GM12878 (cell line): ENCODE measurements at regions not wholly inside any gene's neighbourhood (a gene's known extent, or its start where the extent isn't known, plus 50 kb on each side); places are given as distances from the start of the nearest gene placed in this dataset.

Experiments used
- CTCF ChIP-seq, 3 experiments: IDR thresholded peaks in 2 of 3; conservative IDR thresholded peaks in 1 of 3; 2 replicates each; pipeline ENCODE4 v1.5.1; 2011; ENCODE audit warnings: low read depth in 3 of 3, low read length in 3 of 3, mild to moderate bottlenecking in 3 of 3, control low read depth in 2 of 3, moderate library complexity in 2 of 3, inconsistent platforms in 1 of 3, mixed read lengths in 1 of 3; ENCODE audit not compliant: control insufficient read depth in 2 of 3, insufficient read depth in 1 of 3; ENCODE audit errors: extremely low read depth in 1 of 3
- EZH2 ChIP-seq: IDR thresholded peaks from 2 replicates; pipeline ENCODE4 v1.6.1; 2012; ENCODE audit warnings: low read depth, mild to moderate bottlenecking, control low read depth, inconsistent platforms, low read length, borderline replicate concordance; ENCODE audit not compliant: control insufficient read depth
- FOXK2 ChIP-seq: fragments of 450-650 bp; IDR thresholded peaks from 2 replicates; pipeline ENCODE4 v1.6.1; 2017; ENCODE audit warnings: mild to moderate bottlenecking, moderate library complexity
- MEF2A ChIP-seq: IDR thresholded peaks from 2 replicates; pipeline ENCODE4 v1.6.1; 2011; ENCODE audit warnings: low read depth, mild to moderate bottlenecking, low read length, moderate library complexity; ENCODE audit not compliant: insufficient read depth
- PML ChIP-seq: IDR thresholded peaks from 2 replicates; pipeline ENCODE4 v1.6.1; 2012; ENCODE audit warnings: low read length, inconsistent platforms
- YY1 ChIP-seq: IDR thresholded peaks from 2 replicates; pipeline ENCODE4 v1.6.1; 2011; ENCODE audit warnings: low read depth, mild to moderate bottlenecking, low read length
- TF ChIP-seq, protein P1 (sequence below): IDR thresholded peaks from 2 replicates; pipeline ENCODE4 v1.6.1; 2012; ENCODE audit warnings: low read length, inconsistent platforms
- TF ChIP-seq, protein P2 (sequence below): IDR thresholded peaks from 2 replicates; pipeline ENCODE4 v1.6.1; 2012; ENCODE audit warnings: low read depth, low read length, improper control_type of control experiment

GRCh38 chr5:44888435-44888834 is 79.7 kb downstream of the MRPS30 start:
- TF ChIP-seq, protein P1, sequence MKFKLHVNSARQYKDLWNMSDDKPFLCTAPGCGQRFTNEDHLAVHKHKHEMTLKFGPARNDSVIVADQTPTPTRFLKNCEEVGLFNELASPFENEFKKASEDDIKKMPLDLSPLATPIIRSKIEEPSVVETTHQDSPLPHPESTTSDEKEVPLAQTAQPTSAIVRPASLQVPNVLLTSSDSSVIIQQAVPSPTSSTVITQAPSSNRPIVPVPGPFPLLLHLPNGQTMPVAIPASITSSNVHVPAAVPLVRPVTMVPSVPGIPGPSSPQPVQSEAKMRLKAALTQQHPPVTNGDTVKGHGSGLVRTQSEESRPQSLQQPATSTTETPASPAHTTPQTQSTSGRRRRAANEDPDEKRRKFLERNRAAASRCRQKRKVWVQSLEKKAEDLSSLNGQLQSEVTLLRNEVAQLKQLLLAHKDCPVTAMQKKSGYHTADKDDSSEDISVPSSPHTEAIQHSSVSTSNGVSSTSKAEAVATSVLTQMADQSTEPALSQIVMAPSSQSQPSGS = no peak
- TF ChIP-seq FOXK2 (no peak), MEF2A (no peak), CTCF (IDR thresholded peaks at IDR 0.05 in 2 of 3, conservative IDR thresholded peaks at IDR 0.05 in 1 of 3; ENCODE audit: control insufficient read depth in 2 of 3, extremely low read depth in 1 of 3, insufficient read depth in 1 of 3, low read depth in 3 of 3, low read length in 3 of 3) (no peak), PML (no peak), YY1 (no peak), EZH2 (no peak)
- TF ChIP-seq, protein P2, sequence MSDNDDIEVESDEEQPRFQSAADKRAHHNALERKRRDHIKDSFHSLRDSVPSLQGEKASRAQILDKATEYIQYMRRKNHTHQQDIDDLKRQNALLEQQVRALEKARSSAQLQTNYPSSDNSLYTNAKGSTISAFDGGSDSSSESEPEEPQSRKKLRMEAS = no peak
